RKO (cell line): ENCODE measurements at regions not wholly inside any gene's neighbourhood (a gene's known extent, or its start where the extent isn't known, plus 50 kb on each side); places are given as distances from the start of the nearest gene placed in this dataset.
A peak's percentile ranks its signal among the peaks of the same experiment; 100 is the strongest.

Experiments used
- DNase-seq: peaks from one replicate; pipeline ENCODE4 v3.0.0-alpha.2; 2016; ENCODE audit warnings: low spot score

GRCh38 chr12:123100882-123101281, 50.0 kb downstream of the PITPNM2 start:
- DNase-seq = no peak

GRCh38 chr12:123100450-123100849, 50.4 kb downstream of the PITPNM2 start:
- no peak for DNase-seq

GRCh38 chr12:123099560-123100192, 51.2 kb downstream of the PITPNM2 start:
- no peak for DNase-seq

GRCh38 chr12:123098780-123099179, 52.1 kb downstream of the PITPNM2 start:
- DNase-seq = no peak

GRCh38 chr12:123097561-123098084, 53.3 kb downstream of the PITPNM2 start:
- DNase-seq = no peak

GRCh38 chr12:123096741-123097140, 54.1 kb downstream of the PITPNM2 start:
- no peak for DNase-seq

GRCh38 chr12:123096182-123096581, 54.7 kb downstream of the PITPNM2 start:
- DNase-seq = no peak

GRCh38 chr12:123095078-123095881, 55.6 kb downstream of the PITPNM2 start:
- DNase-seq = no peak

GRCh38 chr12:123094349-123095077, 56.4 kb downstream of the PITPNM2 start:
- DNase-seq = no peak

- DNase-seq = no peak
These were observed 58.0 kb downstream of the PITPNM2 start for GRCh38 chr12:123092866-123093265.

GRCh38 chr12:123091230-123092150, 59.4 kb downstream of the PITPNM2 start:
- no peak for DNase-seq

- DNase-seq = peak; percentile 93
These were observed 61.1 kb downstream of the PITPNM2 start for GRCh38 chr12:123089631-123090353.

- no peak for DNase-seq
These were observed 61.8 kb downstream of the PITPNM2 start for GRCh38 chr12:123089140-123089539.

- DNase-seq = peak; percentile 58
These were observed 65.0 kb downstream of the PITPNM2 start for GRCh38 chr12:123085730-123086487.

- DNase-seq = no peak
These were observed 65.8 kb downstream of the PITPNM2 start for GRCh38 chr12:123085066-123085465.

- DNase-seq = no peak
These were observed 67.0 kb downstream of the PITPNM2 start for GRCh38 chr12:123083661-123084571.

GRCh38 chr12:123080634-123081033, 70.3 kb downstream of the PITPNM2 start:
- DNase-seq = no peak

GRCh38 chr12:123078531-123079155, 72.2 kb downstream of the PITPNM2 start:
- DNase-seq = no peak

- DNase-seq = no peak
These were observed 72.8 kb downstream of the PITPNM2 start for GRCh38 chr12:123078120-123078465.
